NCI-H345 treated with DMSO at 0.1 percent for 48 hours (cell line): ENCODE measurements at regions not wholly inside any gene's neighbourhood (a gene's known extent, or its start where the extent isn't known, plus 50 kb on each side); places are given as distances from the start of the nearest gene placed in this dataset.
"Not testable (repeated sequence)": the region's sequence is repeated elsewhere in the genome, so short reads cannot be mapped to it uniquely, and the experiment has no call there.

Experiments
- DNase-seq: peaks from one replicate; lab custom pipeline; 2025; ENCODE audit not compliant: unreplicated experiment; lab: John Stamatoyannopoulos, UW

DNA sequence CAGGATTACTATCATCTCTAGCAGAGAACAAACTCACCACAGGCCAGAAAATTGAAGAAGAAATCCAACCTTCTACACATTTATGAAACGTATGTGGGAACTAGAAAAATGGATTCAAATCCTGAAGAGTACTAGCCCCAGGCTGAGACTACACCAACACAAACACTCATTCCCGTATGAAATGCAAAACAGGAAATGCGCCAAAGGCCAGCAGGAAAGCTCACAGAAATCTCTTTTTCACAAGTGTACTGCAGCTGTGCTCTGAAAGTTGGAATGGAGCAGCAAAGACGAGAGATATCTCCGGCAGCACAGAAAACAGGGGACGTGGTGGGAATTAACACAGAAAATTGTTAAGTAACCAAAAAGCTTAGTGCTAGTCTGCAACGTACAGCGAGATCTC, 913.5 kb downstream of the TDRD15 start:
- DNase-seq: no peak

DNA sequence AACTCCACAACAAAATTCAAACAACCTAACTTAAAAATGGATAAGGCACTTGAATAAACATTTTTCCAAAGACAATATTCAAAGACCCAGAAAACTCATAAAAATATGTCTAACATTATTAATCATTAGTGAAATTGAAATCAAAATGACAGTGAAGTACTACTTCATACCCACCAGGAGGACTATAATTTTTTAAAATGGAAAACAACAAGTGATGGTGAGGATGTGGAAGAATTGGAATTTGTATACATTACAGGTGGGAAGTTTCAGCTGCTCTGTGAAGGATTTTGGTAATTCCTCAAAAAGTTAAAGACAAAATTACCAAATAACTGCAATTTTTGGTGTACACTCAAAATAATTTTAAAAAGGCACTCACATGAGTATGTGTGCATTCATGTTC, 920.0 kb downstream of the TDRD15 start:
- DNase-seq: no peak

DNA sequence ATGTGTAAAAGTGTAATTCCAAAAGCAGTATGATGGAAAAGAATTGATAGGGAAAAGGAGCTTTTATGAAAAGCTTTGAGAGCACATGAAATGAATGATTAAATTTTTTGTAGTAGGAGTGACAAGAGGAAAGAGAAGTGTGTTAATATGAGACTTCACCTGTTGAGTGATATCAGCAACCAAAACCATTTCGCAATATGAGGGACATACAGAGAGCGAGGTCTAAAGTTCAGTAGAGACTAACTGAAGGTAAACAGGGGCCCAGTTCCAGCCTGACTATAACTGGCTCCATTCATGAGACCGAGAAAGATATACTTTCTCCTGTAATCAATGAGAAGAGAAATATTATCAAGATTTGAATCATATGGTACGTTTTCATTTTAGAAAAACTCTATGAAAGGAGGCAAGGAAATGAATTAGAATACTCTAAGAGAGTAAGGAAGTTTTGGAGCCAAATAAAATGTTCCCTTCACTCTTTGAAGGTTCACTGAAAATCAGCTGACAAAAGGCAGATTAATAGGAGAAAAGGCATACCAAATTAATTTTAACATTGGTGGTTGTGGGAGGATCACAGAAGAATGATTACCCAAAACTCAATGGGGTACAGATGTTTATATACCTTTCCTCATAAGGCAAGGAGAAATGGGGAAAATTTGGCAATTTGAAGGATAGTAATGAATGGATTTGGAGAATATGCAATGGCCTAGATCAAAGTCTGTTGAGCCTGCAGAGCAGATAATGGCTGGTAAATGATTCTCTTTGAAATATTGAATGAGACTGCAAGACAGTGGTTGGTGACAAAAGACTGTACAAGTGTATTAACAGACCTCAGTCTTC, 932.2 kb downstream of the TDRD15 start:
- no peak for DNase-seq

DNA sequence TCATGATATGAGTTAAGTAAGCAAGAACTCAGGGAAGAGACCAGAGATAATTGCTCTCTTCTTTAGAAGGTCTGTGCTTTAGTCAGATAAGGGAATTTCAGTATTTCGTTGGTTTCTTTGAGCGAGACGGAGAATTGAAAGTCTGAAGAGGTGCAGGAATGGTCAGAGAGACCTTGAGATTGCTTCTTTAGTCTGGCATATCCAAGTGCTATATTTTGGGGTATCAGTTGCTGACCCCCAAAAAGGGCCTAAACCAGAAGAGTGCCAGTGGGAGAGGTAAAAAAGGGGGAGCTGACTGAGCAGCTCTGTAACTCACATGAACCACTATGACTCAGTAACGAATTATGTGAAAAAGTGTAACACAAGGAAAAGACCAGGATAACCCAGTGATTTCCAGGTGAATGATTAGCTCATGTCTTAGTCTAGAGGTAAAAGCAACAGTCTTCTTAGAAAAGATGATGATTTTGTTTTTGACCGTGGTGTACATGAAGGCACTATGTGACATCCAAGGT, 932.9 kb downstream of the TDRD15 start:
- no peak for DNase-seq

DNA sequence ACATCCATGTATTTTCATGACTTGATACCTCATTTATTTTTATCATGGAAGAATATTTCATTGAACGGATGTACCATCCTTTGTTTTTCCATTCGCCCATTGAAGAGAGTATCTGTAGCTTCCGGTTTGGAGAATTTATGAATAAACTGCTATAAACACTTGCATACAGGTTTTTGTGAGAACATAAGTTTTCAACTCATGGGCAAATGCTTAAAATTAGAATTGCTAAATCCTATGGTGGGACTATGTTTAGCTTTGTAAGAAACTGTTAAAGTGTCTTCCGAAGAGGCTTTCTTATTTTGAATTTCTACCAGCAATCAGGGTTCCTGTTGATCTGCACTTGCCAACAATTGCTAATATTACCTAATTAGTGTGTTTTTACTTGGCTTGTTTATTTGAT, 938.9 kb downstream of the TDRD15 start:
- no peak for DNase-seq

DNA sequence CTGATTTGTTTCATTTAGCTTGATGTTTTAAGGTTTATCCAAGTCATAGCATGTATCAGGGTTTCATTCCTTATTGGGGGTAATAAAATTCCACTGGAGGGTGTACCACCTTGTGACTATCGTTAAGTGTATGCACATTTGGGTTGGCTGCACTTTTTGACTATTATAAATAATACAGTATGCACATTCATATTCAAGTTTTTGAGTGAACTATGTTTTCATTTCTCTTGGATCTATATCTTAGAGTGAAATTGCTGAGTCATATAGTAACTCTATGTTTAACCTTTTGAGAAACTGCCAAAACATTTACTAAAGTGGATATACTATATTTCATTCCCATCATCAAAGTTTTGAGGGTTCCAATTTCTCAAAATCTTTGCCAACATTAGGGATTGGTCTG, 952.7 kb downstream of the TDRD15 start:
- no peak for DNase-seq

DNA sequence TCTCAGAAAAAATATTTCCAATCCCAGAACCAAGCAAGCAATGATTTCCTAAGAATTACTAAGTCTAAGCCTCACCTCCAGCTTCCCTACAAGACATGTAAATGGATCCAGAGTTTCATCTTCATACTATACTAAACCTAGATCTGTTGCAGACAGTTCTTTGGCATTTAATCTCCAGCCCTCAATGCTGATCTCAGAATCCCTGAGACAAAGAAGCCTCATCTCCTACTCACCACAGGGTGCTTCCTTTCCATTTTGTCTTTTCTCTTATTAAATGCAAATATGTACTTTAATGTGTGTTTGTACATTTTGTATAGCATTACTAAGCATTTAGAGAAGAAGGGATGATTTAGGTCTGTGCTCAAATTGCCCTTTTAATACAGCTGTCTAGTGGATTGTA, 954.9 kb downstream of the TDRD15 start:
- DNase-seq: no peak

DNA sequence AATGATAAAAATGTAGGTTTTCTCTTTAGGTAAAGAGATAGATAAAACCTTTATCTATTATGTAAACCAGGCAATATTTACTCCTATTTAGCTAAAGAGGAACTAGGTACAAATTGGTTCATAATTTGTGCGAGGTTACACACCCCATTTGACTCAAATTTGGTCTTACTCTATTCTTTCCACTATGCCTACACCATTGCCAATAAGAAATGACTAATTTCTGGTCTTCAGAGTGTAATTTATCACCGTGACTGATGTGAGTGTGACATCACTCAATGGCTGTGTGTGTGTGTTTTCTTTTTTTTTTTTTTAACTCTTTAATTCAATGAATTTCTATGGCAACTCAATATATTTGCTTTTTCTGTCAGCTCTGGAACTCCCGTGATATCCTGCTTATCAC, 955.8 kb downstream of the TDRD15 start:
- no peak for DNase-seq

DNA sequence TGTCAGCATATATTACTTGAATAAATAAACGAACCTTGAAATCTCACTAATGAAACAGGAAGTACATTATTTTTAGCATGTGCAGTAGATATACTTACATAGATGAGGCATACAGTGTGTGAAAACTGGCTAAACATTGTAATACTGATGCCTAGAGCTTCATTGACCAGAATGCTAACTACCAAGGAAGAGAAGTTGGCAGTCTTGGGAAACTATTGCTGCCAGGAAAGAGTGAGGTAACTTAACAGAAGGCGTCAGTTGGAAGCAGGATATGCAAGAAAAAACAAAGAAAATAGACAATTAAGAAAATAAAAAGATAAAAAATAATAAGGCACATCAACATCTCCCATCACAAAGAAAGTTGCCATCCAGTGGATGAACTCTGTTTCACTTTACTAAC, 963.0 kb downstream of the TDRD15 start:
- DNase-seq: no peak

DNA sequence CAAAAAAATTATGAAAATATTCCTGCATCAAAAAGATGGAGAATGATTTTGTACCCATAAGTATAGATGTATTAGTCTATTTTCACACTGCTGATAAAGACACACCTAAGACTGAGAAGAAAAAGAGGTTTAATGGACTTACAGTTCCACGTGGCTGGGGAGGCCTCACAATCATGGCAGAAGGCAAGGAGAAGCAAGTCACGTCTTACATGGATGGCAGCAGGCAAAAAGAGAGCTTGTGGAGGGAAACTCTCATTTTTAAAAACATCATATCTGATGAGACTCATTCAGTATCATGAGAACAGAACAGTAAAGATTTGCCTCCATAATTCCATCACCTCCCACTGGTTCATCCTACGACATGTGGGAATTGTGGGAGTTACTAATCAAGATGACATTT, 979.8 kb downstream of the TDRD15 start:
- not testable (repeated sequence) for DNase-seq

DNA sequence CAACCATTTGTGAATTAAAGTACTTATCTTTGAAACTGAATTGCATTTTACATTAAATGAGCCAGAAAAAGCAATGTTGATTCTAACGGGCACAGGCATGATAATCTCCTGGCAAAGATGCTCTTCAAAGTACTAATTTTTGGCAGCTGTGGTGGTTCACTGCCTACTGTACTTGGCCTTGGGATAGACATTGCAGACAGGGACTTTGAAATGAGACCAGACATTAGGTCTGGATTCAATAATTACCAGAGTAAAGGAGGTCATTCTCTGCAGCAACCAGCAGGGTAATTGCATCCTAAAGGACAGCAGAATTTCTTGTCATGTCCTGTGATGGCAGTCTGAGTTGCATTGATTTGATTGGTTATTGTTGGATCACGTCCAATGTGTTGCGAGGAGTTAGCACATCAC, 986.5 kb downstream of the TDRD15 start:
- peak; percentile 57 for DNase-seq

DNA sequence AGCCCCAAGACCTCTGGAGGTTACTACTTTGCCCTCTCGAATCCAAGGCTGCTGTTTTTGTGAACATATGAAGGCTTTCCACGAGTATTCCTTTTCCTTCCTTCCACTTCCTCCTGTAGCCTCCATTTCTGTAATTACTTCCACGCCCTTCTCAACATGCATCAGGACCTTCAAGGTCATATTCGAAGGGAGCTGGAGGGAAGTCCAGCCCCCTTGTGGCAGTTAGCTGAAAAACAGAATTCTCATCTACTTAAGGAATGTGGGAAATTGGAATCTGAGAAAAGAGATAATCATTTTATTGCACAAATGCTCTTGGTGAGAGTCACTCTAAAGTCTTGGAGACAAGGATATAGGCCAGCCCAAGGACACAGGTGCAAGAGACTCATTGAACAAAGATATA, 1000.2 kb downstream of the TDRD15 start:
- DNase-seq: no peak

DNA sequence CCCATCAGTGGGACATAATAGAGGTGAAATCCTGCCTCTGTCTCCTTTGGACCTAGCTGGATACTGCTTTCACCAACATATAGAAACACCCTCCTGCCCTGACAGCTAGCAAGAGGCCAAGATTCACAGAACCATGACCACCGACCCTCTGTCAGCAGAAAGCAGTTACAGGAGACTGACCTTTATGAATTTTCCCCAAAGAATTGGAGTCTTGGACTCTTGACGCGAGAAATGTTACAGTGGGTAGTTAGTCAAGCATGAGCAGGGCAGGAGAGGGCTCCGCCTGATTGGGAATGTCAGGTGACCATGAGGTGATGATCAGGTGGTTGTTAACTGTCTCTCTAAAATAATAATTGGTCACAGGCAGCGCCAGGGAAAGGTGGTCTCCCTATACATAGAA, 1002.3 kb downstream of the TDRD15 start:
- no peak for DNase-seq

DNA sequence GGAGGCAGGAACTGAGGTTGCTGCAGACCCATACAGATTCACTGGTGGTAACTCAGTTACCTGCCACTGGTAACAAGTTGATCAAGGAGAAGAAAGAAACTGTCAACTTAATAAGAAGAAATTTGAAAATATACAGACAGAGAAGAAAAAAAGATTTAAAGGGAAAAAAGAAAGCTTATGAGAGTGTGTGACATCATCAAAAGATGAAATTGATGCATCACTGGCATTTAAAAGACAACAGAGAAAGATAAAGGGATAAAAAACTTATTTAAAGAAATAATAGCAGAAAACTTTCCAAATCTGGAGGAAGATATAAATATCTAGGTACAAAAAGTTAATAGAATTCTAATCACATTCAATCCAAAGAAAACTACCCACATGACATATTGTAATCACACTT, 1003.2 kb downstream of the TDRD15 start:
- no peak for DNase-seq

DNA sequence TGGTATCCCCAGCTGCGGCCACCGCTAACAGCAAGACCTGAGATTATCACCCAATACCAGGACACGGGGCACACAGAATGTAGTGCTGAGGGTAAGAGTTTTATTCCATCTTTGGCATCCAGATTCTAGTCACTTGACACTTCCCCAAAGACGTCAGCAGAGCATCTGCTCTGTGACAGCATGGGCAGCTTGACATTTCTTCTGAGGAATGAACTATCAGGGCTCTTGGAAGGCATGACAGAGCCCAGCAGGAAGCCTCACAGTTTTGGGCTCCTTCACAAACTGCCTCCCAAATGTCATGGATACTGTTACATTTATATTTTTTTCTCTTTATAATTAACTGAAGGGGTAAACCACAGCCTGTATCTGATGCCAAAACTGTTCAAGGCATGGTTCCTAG, 1010.7 kb downstream of the TDRD15 start:
- DNase-seq: no peak

DNA sequence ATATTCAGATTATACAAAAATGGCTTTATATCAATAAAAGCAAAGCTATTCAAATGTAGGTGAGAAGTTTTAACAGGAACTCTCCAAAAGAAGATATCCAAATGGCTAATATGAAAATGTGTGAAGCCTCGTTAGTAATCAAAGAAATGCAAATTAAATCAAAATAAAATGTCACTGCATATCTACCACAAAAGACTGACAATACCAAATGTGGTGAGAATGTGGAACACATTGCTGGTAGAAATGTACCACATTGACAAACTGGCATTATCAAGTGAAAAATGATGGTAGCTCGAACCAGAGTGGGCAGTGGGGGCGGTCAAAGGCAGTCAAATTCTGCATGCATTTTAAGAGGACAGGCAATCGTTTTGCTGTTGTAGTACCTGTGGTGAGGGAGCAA, 1012.7 kb downstream of the TDRD15 start:
- DNase-seq: no peak

DNA sequence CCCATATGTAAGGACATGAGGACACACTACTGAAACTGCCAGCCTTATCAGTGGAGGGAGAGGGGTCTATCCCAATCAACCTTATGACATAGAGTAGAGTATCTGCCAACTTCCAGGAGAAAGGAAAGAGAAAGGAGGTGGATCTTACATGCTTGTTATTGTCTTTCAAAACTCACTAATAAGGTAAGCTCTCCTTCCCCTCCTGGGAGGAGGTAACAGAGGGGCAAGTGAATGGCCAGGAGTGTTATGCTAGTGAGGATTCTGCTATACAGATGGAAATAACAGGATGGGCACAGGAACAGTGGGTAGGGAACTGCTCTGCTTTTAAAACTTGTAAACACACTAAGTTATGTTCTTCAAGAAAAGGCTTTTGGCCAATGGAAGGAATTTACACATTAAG, 1020.1 kb downstream of the TDRD15 start:
- no peak for DNase-seq

DNA sequence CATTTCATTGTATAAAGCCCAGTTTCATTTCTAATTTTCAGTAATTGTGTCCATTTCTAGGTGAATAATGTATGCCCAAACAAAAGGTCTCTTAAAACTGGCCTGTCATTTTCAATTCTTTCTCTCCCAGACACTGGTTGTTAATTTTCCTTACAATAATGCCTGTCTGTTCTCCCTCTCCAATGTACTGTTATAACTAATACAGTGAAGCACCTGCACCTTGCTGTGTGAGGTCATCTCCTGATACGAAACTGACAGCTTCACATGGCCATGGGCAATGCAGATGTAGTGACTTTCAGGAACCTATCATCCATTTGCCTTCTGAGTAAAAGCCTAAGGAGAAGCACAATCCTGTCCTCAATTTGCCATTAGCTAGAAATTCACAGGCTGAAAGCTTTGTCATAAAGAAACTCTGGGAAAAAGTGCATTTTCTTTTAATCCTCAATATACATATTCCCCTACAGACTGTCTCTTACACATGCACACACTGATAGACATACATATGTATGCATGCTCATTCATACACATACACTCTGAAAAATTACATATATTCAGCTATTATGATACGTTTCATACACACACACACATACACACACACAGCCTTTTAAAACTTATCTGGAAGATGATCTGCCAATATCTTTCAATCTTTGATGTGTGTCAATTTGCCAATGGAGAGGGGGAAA, 1030.3 kb downstream of the TDRD15 start:
- DNase-seq: no peak

DNA sequence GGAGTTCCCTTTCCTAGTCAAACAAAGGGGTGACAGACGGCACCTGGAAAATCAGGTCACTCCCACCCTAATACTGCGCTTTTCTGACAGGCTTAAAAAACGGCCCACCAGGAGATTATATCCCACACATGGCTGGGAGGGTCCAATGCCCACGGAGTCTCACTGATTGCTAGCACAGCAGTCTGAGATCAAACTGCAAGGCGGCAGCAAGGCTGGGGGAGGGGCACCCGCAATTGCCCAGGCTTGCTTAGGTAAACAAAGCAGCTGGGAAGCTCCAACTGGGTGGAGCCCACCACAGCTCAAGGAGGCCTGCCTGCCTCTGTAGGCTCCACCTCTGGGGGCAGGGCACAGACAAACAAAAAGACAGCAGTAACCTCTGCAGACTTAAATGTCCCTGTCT, 1032.9 kb downstream of the TDRD15 start:
- DNase-seq: not testable (repeated sequence)

DNA sequence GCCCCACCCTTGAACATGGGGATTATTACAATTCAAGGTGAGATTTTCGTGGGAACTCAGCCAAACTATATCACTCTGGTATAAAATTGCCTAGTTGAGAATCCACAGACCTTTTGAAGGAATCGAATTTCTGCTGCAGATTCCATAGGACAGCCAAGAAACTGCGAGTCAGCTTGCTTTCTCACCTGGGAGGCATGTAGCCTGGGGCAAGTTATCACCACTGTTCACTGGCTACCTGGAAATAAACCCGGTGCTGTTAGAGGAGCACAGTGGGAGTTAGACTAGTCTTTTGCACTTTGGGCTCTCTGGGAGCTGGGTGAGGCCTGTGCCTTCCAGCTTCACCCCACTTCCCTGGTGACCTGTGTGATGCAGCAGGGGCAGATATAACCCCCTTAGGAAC, 1043.5 kb downstream of the TDRD15 start:
- no peak for DNase-seq

DNA sequence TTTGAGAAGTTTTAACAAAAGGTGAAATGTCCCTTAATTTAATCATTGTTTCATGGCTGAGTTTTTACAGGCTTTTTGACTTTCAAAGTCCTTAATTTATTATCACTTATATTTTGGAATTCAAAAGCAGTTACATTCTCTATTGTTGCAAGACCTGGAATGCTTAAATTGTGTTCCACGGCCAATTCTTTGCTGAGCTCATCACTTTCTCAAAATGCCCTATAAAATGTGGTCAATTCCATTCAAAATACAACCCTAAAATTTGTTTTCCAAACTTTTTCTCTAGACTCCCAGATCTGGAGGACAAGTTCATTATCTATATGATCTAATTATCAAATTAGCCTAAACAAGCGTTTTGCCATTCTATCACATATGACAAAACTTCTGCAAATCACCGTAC, 1051.2 kb downstream of the TDRD15 start:
- no peak for DNase-seq

DNA sequence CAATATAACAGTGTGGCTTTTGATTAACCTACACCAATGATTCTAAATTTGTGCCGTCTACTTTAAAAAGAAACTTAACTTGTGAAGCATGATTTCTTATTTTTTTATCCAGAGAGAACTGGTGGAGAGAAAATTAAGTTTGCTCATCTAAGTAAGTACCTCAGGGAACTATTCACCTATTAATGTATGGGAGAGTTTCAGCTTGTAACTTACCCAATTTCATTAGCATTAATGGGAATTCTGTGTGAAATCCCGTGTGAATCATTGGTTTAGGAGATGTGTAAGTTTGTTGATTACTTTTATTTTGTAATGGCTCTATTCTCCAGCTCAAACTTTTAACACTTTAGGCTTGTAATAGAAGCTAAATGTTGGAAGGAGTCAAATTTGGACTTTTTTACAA, 1061.5 kb downstream of the TDRD15 start:
- no peak for DNase-seq
